Embryonic facial prominence (tissue), 1 donor: ENCODE measurements at regions not wholly inside any gene's neighbourhood (a gene's known extent, or its start where the extent isn't known, plus 50 kb on each side); places are given as distances from the start of the nearest gene placed in this dataset.

Source experiments
- DNase-seq: peaks from one replicate; pipeline ENCODE4 v3.0.0-alpha.2; 2016; ENCODE audit errors: extremely low spot score

DNA sequence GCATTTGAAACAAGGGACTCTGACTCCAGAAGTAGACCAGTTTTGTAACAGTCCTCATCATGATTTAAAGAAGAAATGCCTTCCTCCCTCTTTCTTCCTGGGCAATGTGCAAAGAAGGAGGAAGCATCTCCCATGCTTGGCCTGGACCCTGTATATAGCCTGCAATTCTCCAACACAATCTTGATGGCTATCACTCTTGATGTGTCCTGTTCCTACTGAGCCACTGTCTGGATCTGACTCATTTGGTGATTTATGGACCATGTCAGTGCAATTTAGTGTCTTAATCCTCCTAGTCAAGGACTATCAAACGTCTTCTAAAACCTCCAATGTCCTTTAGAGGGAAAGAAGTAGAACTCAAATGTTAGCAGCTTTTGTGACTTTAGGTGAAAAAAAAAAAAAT is 697.3 kb downstream of the TLR4 start:
- no peak for DNase-seq

DNA sequence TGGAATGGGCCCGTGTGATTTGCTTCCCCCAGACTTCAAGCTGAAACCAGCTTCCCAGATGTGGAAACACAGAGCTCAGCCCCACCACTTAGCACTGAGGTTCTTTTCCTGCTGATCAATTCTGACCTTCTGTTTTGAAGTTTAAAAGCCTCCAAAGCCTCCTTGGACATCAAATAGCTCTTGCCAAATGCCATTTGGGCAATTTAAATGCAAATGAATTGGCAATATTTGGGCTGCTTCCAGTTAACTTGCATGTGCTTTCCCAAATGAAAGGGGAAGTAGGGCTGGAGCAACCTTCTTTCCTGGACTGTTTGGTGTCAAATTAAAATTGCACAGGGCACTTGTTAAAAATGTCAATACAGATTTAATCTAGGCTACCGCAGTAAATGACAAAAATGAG is 710.5 kb downstream of the TLR4 start:
- no peak for DNase-seq

DNA sequence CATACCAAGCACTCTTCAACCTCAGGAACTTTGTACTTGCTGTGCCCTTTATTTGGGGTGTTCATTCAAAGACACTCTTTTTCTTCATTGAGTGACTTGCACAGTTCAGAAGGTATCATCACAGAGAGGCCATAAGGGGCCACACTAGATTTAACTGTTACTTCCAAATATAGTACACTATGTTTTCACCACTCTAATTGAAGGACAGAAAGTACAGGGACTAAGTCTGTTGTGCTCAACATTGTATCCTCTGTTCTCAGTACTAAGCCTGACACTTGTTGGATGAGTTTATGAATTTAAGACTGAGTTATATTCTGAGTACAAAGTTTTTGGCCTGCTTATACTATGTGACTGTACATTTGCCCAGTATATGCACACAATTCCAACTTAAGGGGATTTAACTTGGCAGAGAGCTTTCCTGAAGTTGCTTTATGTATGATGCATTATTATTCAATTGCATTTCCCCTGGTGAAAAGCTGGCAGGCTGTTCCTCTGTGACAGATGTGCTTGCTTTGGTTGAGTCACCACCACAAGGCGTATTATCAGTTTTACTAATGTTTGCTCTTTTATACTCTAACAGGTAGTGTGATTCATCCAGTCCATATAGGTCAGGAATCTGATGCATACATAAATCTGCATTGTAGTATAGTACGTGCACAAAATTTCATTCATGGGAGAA is 714.8 kb downstream of the TLR4 start:
- DNase-seq, result no peak

DNA sequence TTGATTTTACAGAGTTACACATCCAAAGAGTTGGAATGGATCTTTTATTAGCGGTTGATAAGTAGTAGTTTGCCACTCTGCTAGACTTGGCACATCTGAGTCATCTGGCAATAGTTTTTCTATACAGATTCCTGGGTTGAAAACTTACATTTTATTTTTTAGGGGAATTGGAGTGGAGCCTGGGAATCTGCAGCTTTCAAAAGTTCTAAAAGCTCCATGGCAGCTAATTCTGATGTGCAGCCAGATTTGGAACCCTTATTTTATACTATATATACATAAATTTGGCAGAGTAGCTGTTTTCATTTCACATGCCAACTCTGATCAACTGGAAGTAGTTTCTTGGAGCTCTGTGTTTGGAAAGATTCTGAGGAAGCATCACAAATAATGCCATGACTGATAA is 715.5 kb downstream of the TLR4 start:
- no peak for DNase-seq

DNA sequence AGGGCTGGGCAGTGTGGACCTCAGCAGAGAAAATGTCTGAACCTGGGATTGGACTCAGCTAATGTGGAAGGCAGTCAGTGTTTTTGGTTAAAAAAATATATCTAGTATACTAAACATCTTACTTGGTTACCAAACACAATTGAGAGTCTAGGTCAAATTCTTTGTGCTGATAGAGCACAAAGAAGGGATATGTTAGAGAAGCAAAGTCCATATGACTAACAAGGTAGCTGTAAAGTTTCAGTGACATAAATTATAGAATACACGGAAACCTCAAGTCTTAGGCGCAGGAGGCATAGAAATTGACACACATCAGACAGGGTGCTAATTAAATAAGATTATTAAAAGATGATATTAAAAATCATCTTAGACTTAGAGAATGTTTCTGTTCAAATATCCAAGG is 718.3 kb downstream of the TLR4 start:
- DNase-seq, result no peak

DNA sequence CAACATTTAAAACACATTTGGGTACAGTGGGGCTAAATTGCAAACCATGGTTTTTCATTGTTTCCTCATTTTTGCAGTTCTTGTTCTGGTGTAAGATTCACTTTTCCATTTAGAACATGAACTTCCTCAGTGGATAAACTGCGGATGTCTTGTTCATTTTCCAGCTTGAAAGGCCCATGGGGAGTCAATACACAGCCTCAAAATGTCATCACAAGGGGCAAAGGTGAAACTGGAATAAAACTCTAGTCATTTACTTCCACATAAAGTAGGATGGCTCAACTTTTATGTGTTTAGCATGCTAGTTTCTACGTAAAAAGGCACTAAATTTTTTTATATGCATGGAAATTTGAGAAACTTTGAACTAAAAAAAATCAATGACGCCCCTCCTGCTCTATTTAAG is 718.8 kb downstream of the TLR4 start:
- DNase-seq, result no peak

DNA sequence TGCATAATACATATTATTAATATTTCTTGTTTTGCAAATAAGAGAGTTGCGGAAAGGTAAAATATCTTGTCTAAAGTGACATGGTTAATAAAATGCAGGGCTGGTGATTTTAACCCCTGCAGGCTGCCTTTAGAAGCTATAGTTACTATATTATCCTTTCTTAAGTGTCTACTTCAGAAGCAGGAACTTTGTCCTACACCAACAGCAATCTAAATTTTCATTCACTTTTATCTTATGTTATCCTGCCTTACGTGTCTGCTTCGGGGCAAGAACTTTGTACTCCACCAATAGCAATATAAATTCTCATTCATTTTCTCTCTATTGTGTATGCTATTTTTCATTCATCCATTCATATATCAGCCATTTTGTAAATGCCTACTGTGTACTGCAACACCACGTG is 719.5 kb downstream of the TLR4 start:
- DNase-seq, result no peak

DNA sequence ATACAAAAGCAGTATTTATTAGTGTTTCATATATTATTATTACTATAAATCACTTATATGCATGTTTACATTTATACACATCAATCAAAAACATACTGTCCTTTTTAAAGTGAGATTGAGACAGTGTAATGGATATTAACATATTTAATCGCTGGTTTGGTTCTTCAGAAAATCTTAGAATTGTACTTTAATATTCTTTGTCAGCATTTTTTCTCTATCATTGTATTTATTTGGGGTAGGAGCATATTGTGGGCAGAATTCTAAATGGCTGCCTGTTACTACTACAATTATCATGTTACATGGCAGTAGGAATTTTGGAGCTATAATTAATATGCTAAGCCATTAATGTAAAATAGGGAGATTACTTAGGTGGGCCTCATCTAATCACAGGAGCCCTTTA is 722.6 kb downstream of the TLR4 start:
- DNase-seq, result no peak

DNA sequence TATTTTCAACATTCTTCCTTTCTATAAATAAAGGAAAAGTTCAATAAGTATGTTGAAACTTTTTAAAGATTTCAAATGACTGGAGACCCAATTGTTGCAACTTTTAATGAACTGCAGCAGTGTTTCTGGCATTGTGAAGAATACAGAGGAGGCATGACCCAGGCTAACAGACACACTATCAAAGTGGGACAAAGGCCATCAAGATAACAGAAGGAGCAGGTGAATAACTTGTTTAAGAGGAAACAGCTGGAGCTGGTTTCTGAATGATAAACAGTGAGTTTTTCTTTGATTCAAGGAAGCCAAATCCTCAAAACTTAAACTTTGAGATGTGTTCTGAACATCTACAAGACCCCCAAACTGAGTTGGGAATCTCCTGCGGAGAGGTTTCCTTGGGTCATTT is 734.6 kb downstream of the TLR4 start:
- no peak for DNase-seq

DNA sequence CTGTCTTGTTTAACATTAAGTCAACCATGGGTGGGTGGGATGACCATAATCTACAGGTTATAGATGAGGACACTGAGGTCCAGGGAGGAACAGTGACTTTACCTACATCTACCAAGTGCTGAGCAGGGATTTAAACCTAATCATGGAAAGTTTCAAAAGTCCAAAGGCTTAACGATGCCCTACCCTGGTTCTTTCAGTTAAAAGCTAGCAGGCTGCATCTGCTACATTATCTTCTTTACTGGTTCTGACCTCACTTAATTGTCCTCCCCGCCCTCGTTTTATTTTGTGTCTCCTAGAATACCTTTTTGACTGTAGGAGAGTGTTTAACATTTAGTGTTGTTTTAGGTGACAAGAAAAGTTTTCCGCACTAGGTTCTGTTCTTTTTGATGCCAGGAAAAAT is 735.2 kb downstream of the TLR4 start:
- no peak for DNase-seq

DNA sequence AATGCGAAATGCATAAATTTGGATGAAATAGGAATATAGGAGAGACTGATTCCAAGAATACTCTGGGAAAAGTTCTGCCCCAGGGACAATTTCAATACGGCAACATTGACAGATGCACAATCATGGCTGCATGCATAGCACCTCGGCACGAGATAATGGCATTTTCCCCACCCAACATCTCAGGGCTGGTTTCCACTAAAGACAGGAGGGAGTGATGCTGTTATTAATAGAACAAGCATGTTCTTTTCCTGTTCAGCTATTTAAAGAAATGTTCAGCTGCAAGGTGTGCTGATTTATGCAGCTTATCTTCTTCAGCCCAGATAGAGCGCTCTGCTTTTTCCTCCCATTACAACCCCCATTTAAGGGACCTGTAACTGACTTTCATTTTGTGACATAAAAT is 740.2 kb downstream of the TLR4 start:
- no peak for DNase-seq

DNA sequence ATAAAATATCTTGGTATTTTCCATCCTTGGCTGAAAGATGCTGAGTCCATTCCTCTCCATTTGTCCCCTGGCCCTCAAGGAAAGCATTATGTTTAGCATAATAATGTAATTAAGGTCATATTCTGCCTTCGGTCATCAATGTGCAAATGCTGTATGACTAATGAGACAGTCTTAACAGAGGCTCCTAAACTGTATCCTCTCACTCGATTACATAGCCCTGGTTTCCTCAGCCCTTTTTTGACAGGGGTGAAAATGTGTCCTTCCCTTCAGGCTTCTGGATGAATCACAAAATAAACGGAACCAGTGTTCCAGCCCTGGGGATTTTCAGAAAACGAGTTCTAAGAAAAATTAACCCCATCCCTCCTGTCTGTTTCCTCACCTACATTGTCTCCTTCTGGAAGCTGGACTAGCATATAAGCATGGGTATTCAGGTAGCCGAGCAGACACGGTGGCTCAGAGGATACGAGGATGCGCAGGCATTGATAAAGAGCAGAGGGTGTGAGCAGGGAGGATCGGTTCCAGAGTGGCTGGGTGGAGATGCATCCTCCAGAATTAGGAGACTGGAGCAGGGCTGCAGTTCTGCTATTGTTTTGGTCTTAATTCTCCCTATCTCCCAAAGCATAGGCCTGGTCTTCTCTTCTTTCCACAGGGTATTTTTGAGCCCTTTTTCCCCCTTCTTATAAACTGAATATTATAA is 742.9 kb downstream of the TLR4 start:
- no peak for DNase-seq

DNA sequence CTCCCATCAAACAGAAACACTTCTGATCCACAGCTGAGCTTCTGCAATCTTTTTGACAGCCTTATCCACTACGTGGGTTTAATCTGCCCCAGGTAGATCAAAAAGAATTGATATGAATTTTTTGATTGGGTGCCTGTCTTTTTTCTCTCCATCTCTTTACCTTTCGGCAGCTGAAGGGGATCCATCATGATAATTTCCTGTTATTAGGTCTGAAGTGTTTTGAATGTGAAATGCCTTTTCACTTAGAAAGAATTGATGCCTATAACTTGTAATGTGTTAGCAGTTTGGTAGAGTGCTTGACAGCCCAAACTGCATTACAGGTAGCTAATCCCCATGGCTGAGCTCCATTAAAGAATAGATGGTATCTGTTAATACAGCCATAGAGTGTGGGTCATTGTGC is 745.4 kb downstream of the TLR4 start:
- no peak for DNase-seq

DNA sequence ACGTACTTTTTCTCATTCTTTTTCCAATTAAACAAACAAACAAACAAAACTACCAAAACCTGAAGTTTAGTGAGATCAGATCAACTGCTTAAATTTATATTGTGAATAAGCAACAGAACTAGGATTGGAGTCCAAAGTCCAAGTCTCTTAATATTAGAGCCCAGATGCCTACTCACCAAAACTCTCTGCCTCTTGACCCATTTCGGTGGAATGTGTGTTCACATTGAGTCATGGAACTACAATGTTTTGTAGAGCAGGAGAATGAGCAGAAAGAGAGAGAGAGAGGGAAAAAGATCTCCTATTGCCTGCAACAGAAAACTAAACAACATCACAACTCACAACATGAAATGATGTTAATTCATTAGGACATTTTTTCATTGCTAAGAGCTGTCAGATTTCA is 751.1 kb downstream of the TLR4 start:
- no peak for DNase-seq

DNA sequence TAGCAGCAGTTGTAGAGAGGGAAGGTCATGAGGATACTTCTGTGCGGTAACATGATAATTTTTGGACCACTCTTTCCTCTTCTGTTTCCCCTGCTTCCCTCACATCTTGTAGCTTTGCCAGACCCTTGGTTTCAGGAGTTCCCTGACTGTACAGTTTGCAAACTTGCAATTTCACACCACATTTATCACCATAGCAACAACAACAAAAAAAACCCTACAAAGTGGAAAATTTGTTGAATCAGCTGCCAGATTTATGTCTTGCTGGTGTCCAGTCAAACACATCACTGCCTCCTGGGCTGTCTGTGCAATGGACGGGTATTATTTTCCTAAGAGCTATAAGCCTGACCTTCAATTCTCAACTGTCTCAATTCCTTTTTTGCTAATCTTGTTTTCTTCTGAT is 751.6 kb downstream of the TLR4 start:
- peak; percentile 7 for DNase-seq

DNA sequence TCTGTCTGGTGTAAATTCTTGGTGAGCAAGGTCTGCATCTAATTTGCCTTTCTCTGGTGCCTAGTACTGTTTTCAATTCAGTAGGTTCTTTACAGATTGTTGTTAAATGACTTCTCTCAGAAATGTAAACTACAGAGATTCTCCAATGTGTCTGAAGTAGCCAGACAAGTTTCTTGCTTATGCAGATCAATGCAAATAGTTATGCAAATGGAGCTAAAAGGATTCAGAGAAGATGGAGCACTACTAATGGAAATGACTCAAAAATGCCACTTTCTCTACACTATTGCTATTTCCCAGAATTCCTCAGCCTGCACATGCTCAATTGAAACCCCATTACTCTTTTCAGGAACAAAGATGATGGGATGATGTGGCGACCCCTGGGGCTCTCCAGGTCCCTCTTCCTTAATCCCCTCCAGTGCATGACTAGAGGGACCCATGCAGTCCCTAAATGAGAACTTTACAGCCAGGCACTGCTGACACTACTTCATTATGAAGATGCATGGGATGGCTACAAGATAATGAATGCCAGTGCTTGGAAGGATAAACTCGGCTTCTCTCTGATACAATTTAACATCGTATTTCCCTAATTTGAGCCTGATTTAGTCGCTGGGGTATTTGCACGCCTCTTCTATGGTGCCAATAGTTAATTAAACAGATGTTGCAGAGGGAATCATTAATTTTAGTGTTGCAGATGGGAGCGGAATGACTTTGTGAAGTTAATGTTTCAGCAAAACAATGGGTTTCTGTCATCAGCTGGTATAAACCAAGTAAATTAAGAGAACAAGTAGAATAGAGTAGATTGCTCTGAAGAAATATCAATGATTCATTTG is 753.2 kb downstream of the TLR4 start:
- DNase-seq, result no peak

DNA sequence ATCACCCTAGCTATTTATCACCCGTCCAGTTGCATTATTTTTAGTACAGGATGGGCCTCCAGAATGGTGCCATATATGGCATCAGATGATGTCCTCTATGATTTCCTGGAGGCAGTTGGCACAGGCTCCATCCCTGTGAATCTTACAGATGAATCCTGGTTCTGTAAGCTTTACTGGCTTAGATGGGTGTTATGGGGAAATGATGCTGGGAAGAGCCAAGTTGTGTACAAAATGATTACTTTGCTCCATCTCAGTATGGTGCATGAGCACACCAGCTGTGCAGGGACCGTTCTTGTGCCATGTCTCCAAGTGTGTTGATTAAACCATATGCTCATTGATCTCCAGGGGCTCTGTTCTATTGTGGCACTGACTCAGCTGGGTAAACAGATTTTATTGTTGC is 755.7 kb downstream of the TLR4 start:
- DNase-seq, result no peak

DNA sequence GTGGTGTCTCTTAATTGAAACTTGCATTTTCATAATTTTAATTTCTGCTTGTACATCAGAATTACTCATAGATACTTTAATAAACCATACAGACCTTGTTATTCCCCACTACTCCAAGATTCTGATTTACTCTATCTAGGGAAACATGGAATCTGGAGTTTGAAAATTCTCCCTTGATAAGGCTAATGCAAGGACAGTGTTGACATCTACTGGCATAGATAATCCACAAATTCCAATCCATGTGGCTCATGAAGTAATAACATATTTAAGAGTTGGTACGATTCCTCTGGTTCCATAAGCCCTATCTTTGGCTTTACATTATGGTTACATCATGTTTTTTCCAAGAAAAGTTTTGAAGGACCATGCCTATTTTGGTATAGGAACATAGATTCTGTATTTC is 759.2 kb downstream of the TLR4 start:
- no peak for DNase-seq

DNA sequence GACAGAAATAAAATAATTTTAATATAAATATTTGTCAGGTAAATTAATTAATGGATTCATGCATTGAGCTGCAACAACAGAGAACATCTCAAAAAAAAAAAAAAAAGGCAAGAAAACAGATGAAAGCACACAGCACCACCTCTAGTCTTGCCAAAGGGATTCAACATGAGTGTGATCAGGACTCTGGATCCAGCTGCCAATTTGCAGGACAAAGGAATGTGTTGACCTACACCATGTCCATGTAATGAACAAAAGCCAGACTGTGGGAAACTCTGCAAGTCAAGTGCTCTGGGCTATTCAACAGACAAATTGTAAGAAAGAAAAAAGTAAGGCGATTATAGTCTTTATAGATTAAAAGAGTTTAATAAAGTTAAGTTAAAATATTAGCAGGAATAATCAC is 769.3 kb downstream of the TLR4 start:
- no peak for DNase-seq

DNA sequence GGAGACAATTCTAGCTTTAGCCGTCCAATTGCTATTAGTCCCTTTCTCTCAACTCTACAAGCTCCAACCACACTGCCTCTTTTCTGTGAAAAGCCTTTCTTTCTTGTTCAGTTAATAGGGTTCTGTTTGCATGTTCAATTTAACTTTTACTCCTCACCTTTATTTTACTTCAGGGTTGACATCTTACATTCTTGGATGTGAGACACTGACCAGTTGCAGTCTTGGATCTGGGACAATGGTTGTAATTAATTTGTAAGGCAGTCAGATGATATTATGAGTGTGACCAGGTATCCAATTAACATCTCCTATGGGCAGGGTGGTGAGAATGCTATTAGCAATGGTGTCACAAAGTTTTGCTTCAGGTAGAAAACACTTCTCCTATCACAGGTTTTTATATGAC is 774.5 kb downstream of the TLR4 start:
- DNase-seq, result no peak

DNA sequence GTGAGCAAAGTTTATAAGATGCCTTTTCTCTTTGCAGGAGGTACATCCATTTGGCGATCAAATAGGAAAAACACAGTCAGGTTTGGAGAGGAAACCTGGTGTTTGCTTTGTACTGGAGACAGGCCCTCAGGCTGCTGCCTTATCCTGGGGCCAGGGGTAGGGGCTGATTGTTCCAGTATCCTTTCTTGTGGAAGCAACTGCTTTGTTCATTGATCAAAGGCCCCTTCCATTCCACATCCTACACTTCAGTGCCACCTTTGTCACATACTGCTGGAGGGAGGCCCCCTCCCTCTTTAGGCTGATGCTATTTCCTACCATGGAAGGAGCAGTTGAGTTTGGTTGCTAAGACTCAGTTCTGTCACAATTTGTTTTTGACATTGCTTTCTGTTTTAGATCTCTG is 778.1 kb downstream of the TLR4 start:
- no peak for DNase-seq

DNA sequence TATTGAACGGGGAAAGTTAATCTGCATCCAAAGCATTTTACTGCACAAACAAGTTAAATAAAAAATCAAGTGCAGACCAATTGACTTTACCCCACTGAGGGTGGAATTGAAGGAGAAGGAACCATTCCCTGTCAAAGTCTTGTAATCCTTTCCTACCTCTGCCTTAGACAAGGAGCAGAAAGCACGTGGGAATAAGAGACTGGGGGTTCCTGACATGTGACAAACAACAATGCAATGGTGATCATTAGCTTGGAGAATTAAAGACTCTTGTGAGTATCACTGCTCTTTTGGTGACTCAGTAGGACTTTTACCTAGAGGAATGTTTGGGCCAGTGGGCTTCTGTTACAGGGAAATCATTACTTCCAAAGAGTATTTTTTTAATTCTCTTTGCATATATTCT is 779.5 kb downstream of the TLR4 start:
- no peak for DNase-seq

DNA sequence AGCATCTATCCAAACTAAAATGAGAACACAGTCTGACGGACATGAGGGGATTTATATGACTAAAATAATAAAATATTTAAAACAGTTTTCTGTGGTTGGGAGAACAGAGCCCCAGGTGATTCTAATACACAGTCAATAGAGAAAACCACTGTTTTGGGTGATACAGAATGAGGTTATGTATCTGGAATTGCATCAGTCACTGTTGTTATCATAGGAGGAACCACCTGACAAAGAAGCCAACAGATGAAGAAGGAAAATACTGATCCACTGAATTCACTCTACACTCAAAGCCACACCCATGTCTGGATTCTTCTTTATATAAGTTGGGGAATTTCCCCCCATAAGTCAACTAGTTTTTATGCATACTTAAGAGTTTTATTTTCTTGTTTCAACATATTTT is 799.0 kb downstream of the TLR4 start:
- DNase-seq, result no peak
